ENCODE measurements at regions not wholly inside any gene's neighbourhood (a gene's known extent, or its start where the extent isn't known, plus 50 kb on each side); places are given as distances from the start of the nearest gene placed in this dataset.

- Histone ChIP-seq H3K4me3 (ENCODE audit: control extremely low read depth in 1 of 5, extremely low read depth in 1 of 5, insufficient read depth in 1 of 5, low read depth in 2 of 5, low read length in 4 of 5) (no peak overlapping the region), H3K9me3 (ENCODE audit: control extremely low read depth in 1 of 3, control insufficient read depth in 2 of 3, insufficient read depth in 1 of 3, low read length in 2 of 3) (no peaks in the 10 kb centered on the region), H2AFZ (ENCODE audit: insufficient read depth, low read depth, low read length, poor library complexity, severe bottlenecking) (no peak overlapping the region), H4K20me1 (ENCODE audit: control insufficient read depth, insufficient read depth, low read length, poor library complexity, severe bottlenecking) (no peaks in the 10 kb centered on the region), H3K79me2 (ENCODE audit: control insufficient read depth, insufficient read depth, low read length) (no peaks in the 10 kb centered on the region), H3K36me3 (replicated peaks in 1 of 2; ENCODE audit: control extremely low read depth in 1 of 2, control insufficient read depth in 1 of 2, extremely low read depth in 1 of 2, insufficient read depth in 2 of 2, low read length in 1 of 2) (no peaks in the 10 kb centered on the region), H3K4me1 (ENCODE audit: control insufficient read depth in 2 of 2, insufficient read depth in 2 of 2, low read length in 2 of 2) (peaks cover 15 to 16% of the 10 kb centered on the region in 2 donors), H3K27ac (ENCODE audit: low read length in 2 of 2) (no peak overlapping the region), H3K9ac (ENCODE audit: low read length) (no peak overlapping the region), H3K4me2 (replicated peaks; ENCODE audit: low read depth, low read length, poor library complexity, severe bottlenecking) (no peak overlapping the region), H3K27me3 (replicated peaks in 1 of 4; ENCODE audit: control extremely low read depth in 1 of 4, control insufficient read depth in 3 of 4, insufficient read depth in 4 of 4, low read length in 3 of 4) (no peaks in the 10 kb centered on the region)
- intact Hi-C loops (cut with micrococcal nuclease), result no loop called here
- CTCF ChIA-PET, result interaction anchor here (1.4 kb wide), 1 partner anchor 16 kb away, joined by 3 read pairs; no protein-coding TSS in a partner anchor
- Mint-ChIP-seq H3K9me3 (ENCODE audit: insufficient read depth) (no peaks in the 10 kb centered on the region), H3K27ac (no peak overlapping the region), H3K27me3 (peaks cover 13% of the 10 kb centered on the region), H3K4me3 (no peak overlapping the region), H3K4me1 (peaks cover 24% of the 10 kb centered on the region)
- POLR2A ChIA-PET, result interaction anchor here (0.6 kb wide), 1 partner anchor 88 kb away, joined by 4 read pairs; no protein-coding TSS in a partner anchor
- no CpG with 5 or more reads among the region's 6 CpGs for WGBS (ENCODE audit: insufficient coverage)
- DNase-seq (no peak), ATAC-seq (ENCODE audit: low read depth) (no peak)
- TF ChIP-seq EZH2 (IDR thresholded peaks at IDR 0.05; ENCODE audit: borderline replicate concordance, insufficient read depth, low read depth, low read length, poor library complexity, severe bottlenecking), result no peak
- no peak for TF ChIP-seq CTCF (IDR thresholded peaks at IDR 0.05)
These were observed 283.2 kb upstream of the MGAT5 start for GRCh38 chr2:133970641-133971040.

GRCh38 chr2:133972297-133972696 lies 281.6 kb upstream of the MGAT5 start:
- H3K9ac ChIP-seq (ENCODE audit: low read length), result no peak overlapping the region
- Mint-ChIP-seq H3K9me3 (ENCODE audit: insufficient read depth) (no peaks in the 10 kb centered on the region), H3K27ac (no peak overlapping the region), H3K4me3 (no peak overlapping the region), H3K27me3 (peaks cover 13% of the 10 kb centered on the region), H3K4me1 (peaks cover 37% of the 10 kb centered on the region)
- no peaks in the 10 kb centered on the region for H3K79me2 ChIP-seq (ENCODE audit: control insufficient read depth, insufficient read depth, low read length)
- H3K27me3 ChIP-seq (replicated peaks in 1 of 4; ENCODE audit: control extremely low read depth in 1 of 4, control insufficient read depth in 3 of 4, insufficient read depth in 4 of 4, low read length in 3 of 4), result no peaks in the 10 kb centered on the region
- H3K4me2 ChIP-seq (replicated peaks; ENCODE audit: low read depth, low read length, poor library complexity, severe bottlenecking), result no peak overlapping the region
- ChIA-PET CTCF (no interaction called here), POLR2A (no interaction called here)
- no peaks in the 10 kb centered on the region for H3K36me3 ChIP-seq (replicated peaks in 1 of 2; ENCODE audit: control extremely low read depth in 1 of 2, control insufficient read depth in 1 of 2, extremely low read depth in 1 of 2, insufficient read depth in 2 of 2, low read length in 1 of 2)
- no peak overlapping the region for H2AFZ ChIP-seq (ENCODE audit: insufficient read depth, low read depth, low read length, poor library complexity, severe bottlenecking)
- ATAC-seq (ENCODE audit: low read depth), result no peak
- intact Hi-C loops (cut with micrococcal nuclease), result no loop called here
- no peak overlapping the region for H3K4me3 ChIP-seq (ENCODE audit: control extremely low read depth in 1 of 5, extremely low read depth in 1 of 5, insufficient read depth in 1 of 5, low read depth in 2 of 5, low read length in 4 of 5)
- TF ChIP-seq EZH2 (IDR thresholded peaks at IDR 0.05; ENCODE audit: borderline replicate concordance, insufficient read depth, low read depth, low read length, poor library complexity, severe bottlenecking), result no peak
- TF ChIP-seq CTCF (IDR thresholded peaks at IDR 0.05), result no peak
- 90% methylated on average over 2 of the region's 2 CpGs for WGBS (ENCODE audit: insufficient coverage)
- H3K4me1 ChIP-seq (ENCODE audit: control insufficient read depth in 2 of 2, insufficient read depth in 2 of 2, low read length in 2 of 2), result peaks cover 27 to 29% of the 10 kb centered on the region in 2 donors
- H4K20me1 ChIP-seq (ENCODE audit: control insufficient read depth, insufficient read depth, low read length, poor library complexity, severe bottlenecking), result no peaks in the 10 kb centered on the region
- no peak for DNase-seq
- H3K27ac ChIP-seq (ENCODE audit: low read length in 2 of 2), result no peak overlapping the region
- no peaks in the 10 kb centered on the region for H3K9me3 ChIP-seq (ENCODE audit: control extremely low read depth in 1 of 3, control insufficient read depth in 2 of 3, insufficient read depth in 1 of 3, low read length in 2 of 3)
